Ascending aorta (tissue), 2 donors: ENCODE measurements at regions not wholly inside any gene's neighbourhood (a gene's known extent, or its start where the extent isn't known, plus 50 kb on each side); places are given as distances from the start of the nearest gene placed in this dataset.

Source experiments
- DNase-seq, 2 donors: peaks; one replicate each; pipeline ENCODE4 v3.0.0-alpha.2; 2019; ENCODE audit warnings: low spot score in 2 of 2
- H3K27ac ChIP-seq, 2 donors: fragments of 200-600 bp; sonication (generic); one replicate each; pipeline ENCODE4 v1.5.1; 2016 to 2017; ENCODE audit warnings: mild to moderate bottlenecking in 1 of 2
- H3K27me3 ChIP-seq: fragments of 200-600 bp; sonication (generic); one replicate; pipeline ENCODE4 v1.5.1; 2017
- H3K36me3 ChIP-seq, 2 donors: fragments of 200-600 bp; sonication (generic); one replicate each; pipeline ENCODE4 v1.5.1; 2016
- H3K4me1 ChIP-seq, 2 donors: fragments of 200-600 bp; sonication (generic); one replicate each; pipeline ENCODE4 v1.5.1; 2016 to 2017; ENCODE audit warnings: mild to moderate bottlenecking in 1 of 2
- H3K4me3 ChIP-seq, 2 donors: fragments of 200-600 bp; sonication (generic); one replicate each; pipeline ENCODE4 v1.5.1; 2016 to 2017; ENCODE audit warnings: mild to moderate bottlenecking in 1 of 2
- H3K9me3 ChIP-seq, 2 donors: fragments of 200-600 bp; sonication (generic); one replicate each; pipeline ENCODE4 v1.5.1; 2016
- intact Hi-C: fragments of 100-400 bp; cut with DNase I; formaldehyde crosslinking; loops from one replicate; pipeline ENCODE4 v1.15.1; 2023
- TF ChIP-seq, protein P1 (sequence below), 3 experiments: fragments of 200-600 bp in 2 of 3; fragments of 450-650 bp in 1 of 3; sonication (generic) in 2 of 3; IDR thresholded peaks; one replicate each; pipeline ENCODE4 v1.5.1; 2016 to 2019; ENCODE audit warnings: antibody characterized with exemption in 3 of 3, mild to moderate bottlenecking in 1 of 3, moderate library complexity in 1 of 3

DNA sequence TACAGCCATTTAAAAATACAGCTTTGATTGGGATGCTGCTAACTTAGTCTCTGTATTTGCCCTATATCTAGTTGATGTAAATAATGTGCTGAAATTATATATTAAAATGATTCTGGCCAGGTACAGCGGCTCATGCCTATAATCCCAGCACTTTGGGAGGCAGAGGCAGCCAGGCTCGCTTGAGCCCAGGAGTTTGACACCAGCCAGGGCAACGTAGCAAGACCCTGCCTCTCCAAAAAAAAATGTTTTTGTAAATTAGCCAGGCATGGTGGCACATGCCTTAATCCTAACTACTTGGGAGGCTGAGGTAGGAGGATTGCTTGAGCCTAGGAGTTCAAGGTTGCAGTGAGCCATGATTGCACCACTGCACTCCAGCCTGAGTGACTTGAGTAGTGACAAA, 143.8 kb upstream of the CELF2 start:
- intact Hi-C loops = loop anchor here (2.0 to 5.0 kb wide), 3 partner anchors 37 to 267 kb away; no protein-coding TSS in a partner anchor
- TF ChIP-seq, protein P1, sequence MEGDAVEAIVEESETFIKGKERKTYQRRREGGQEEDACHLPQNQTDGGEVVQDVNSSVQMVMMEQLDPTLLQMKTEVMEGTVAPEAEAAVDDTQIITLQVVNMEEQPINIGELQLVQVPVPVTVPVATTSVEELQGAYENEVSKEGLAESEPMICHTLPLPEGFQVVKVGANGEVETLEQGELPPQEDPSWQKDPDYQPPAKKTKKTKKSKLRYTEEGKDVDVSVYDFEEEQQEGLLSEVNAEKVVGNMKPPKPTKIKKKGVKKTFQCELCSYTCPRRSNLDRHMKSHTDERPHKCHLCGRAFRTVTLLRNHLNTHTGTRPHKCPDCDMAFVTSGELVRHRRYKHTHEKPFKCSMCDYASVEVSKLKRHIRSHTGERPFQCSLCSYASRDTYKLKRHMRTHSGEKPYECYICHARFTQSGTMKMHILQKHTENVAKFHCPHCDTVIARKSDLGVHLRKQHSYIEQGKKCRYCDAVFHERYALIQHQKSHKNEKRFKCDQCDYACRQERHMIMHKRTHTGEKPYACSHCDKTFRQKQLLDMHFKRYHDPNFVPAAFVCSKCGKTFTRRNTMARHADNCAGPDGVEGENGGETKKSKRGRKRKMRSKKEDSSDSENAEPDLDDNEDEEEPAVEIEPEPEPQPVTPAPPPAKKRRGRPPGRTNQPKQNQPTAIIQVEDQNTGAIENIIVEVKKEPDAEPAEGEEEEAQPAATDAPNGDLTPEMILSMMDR (IDR thresholded peaks at IDR 0.05) = no peak

DNA sequence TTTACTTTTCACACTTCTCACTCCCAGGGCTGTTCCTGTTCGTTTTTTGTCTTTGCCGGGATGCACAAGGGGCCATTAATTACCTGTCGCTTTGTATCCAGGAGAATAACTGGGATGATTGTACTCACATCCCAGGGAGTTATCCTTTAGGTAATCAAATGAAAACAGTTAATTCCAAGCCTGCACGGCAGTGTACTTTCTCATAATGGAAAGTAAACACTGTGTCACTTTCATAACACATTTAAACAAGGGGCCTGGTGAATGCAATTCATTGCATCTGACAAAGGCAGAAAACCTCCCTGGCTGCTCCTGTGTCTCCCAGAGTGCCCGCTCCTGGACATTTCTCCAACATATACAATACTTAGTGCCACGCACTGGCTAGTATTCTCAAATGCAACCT, 138.7 kb upstream of the CELF2 start:
- TF ChIP-seq, protein P1 (IDR thresholded peaks at IDR 0.05) = no peak
- intact Hi-C loops = no loop called here
- Histone ChIP-seq H3K27ac (no peak overlapping the region), H3K4me3 (no peak overlapping the region), H3K9me3 (peaks cover 0 to under 1% of the 10 kb centered on the region in 2 donors), H3K27me3 (no peaks in the 10 kb centered on the region), H3K36me3 (no peaks in the 10 kb centered on the region), H3K4me1 (no peaks in the 10 kb centered on the region)
- no peak for DNase-seq

More for the DNA sequence above, 143.8 kb upstream of the CELF2 start:
- Histone ChIP-seq H3K9me3 (no peaks in the 10 kb centered on the region), H3K27ac (no peak overlapping the region), H3K4me1 (peaks cover 0 to 28% of the 10 kb centered on the region in 2 donors), H3K4me3 (no peak overlapping the region), H3K27me3 (no peaks in the 10 kb centered on the region), H3K36me3 (no peaks in the 10 kb centered on the region)
- DNase-seq = no peak

DNA sequence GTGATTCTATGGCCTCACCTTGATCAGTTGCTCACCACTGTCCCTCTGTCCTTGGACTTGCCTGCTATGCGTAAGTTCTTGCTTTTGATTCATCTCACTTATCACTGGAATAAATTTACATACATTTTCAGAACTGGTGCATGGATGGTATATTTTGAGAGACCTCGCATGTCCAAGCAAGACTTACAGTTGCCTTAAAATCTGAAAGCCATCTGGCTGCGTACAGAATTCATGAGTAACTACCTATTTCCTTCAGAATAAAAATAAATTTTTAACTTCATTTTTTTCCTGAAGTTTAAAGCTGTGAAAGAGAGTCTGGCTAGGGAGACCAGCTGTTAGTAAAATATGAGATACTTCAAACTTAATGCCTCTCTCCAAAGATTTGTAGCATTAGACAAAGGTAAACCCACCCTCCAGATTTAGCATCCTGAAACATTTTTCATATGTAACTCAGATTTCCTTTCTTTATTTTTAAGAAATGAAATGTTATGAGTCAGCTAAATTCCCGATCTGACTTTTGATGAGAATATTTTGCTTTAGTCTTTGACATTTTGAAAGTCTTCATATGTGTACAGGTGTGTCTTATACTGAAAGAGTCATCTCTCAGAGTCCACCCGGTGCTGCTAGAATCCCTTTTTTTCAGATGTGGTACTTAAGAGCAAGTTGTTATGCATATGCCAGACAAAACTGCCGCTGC, 136.4 kb upstream of the CELF2 start:
- Histone ChIP-seq H3K27ac (no peak overlapping the region), H3K4me1 (no peaks in the 10 kb centered on the region), H3K36me3 (no peaks in the 10 kb centered on the region), H3K4me3 (no peak overlapping the region), H3K9me3 (peaks cover 0 to 10% of the 10 kb centered on the region in 2 donors), H3K27me3 (no peaks in the 10 kb centered on the region)
- TF ChIP-seq, protein P1 (IDR thresholded peaks at IDR 0.05) = no peak
- no peak for DNase-seq
- intact Hi-C loops = no loop called here

DNA sequence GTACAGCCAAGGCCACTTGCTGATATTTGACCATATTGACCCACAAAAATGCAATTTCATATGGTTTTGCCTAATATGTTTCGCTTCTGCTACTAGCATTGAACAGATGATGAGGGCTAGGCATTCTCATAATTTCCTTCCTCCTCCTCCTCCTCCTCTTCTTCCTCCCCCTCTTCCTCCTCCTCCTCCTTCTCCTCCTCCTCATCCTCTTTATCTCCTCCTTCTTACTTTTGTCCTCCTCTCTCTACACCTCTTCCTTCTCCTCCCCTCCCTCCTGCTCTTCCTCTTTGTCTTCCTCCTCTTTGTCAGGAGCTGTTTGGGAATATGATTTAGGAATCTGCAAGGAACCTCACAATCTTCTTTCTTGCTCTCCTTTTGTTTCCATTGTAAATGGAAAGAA, 133.9 kb upstream of the CELF2 start:
- intact Hi-C loops = no loop called here

DNA sequence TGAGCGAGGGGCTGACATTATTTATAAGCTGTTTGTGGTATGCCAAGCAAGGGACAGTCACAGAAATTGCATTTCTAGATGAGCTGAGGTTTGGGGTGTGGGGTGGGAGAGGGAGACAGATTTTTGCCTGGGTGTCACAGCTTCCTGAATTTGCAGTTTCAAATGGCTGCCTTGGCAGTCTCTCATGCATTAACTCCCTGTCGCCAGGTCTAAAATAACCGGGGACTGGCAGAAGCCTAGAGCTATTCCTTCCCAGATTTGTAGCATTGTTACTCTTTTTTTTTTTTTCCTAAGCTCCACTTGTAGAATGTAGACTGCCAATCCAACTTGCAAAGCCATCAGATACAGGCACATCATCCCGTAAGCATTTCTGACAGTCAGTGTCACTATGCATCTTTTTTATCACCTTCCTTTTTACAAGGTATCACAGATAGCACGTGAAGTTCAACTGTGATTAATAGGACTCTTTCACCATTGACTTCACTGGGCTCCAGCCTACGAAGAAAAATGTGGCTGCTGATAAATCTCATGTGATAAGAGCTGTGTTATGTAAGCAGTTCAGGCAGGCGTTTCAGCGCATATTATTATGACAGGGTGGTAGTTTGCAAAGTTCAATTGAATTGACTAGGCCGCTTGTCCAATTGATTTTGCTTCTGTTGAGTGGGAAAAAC, 130.7 kb upstream of the CELF2 start:
- TF ChIP-seq, protein P1 (IDR thresholded peaks at IDR 0.05) = no peak
- H3K4me3 ChIP-seq = no peak overlapping the region
- intact Hi-C loops = no loop called here
- H3K36me3 ChIP-seq = no peaks in the 10 kb centered on the region
- H3K9me3 ChIP-seq = peaks cover 0 to 10% of the 10 kb centered on the region in 2 donors
- peak overlapping the region; percentile 14 to 45 for H3K27ac ChIP-seq
- H3K27me3 ChIP-seq = no peaks in the 10 kb centered on the region
- DNase-seq = no peak
- peaks cover 0 to 20% of the 10 kb centered on the region in 2 donors for H3K4me1 ChIP-seq

More for the DNA sequence above, 133.9 kb upstream of the CELF2 start:
- no peak overlapping the region for H3K27ac ChIP-seq
- peaks cover 0 to 9% of the 10 kb centered on the region in 2 donors for H3K4me1 ChIP-seq
- TF ChIP-seq, protein P1 (IDR thresholded peaks at IDR 0.05) = no peak
- peaks cover 0 to 10% of the 10 kb centered on the region in 2 donors for H3K9me3 ChIP-seq
- no peaks in the 10 kb centered on the region for H3K36me3 ChIP-seq
- no peaks in the 10 kb centered on the region for H3K27me3 ChIP-seq
- DNase-seq = no peak
- H3K4me3 ChIP-seq = no peak overlapping the region
